Stimulated activated CD4-positive, alpha-beta T cell treated with anti-CD3 and anti-CD28 coated beads, Interleukin-4, amount 100 ng/mL, for 48 hours (primary cell): ENCODE measurements at regions not wholly inside any gene's neighbourhood (a gene's known extent, or its start where the extent isn't known, plus 50 kb on each side); places are given as distances from the start of the nearest gene placed in this dataset.
"Not testable (repeated sequence)": the region's sequence is repeated elsewhere in the genome, so short reads cannot be mapped to it uniquely, and the experiment has no call there.

Experiments used
- DNase-seq, 2 donors: peaks; one replicate each; pipeline ENCODE4 v3.0.0-alpha.2; 2020; ENCODE audit warnings: low read depth in 2 of 2

- no peak for DNase-seq
Measured at GRCh38 chr2:194105358-194105757, 1551.7 kb upstream of the SLC39A10 start.

GRCh38 chr2:194104687-194105086 lies 1552.3 kb upstream of the SLC39A10 start:
- no peak for DNase-seq

GRCh38 chr2:194103941-194104659 lies 1552.9 kb upstream of the SLC39A10 start:
- no peak for DNase-seq

- DNase-seq: no peak
Measured at GRCh38 chr2:194102546-194102945, 1554.5 kb upstream of the SLC39A10 start.

- no peak for DNase-seq
Measured at GRCh38 chr2:194100201-194100600, 1556.8 kb upstream of the SLC39A10 start.

GRCh38 chr2:194096402-194096801 lies 1560.6 kb upstream of the SLC39A10 start:
- DNase-seq: no peak

- no peak for DNase-seq
Measured at GRCh38 chr2:194095359-194095758, 1561.7 kb upstream of the SLC39A10 start.

GRCh38 chr2:194090251-194090905 lies 1566.6 kb upstream of the SLC39A10 start:
- DNase-seq: no peak

- DNase-seq: no peak
Measured at GRCh38 chr2:194087089-194087958, 1569.7 kb upstream of the SLC39A10 start.

- no peak for DNase-seq
Measured at GRCh38 chr2:194086129-194086528, 1570.9 kb upstream of the SLC39A10 start.

GRCh38 chr2:194079989-194080388 lies 1577.0 kb upstream of the SLC39A10 start:
- DNase-seq: no peak

GRCh38 chr2:194077366-194077765 lies 1579.7 kb upstream of the SLC39A10 start:
- DNase-seq: no peak

- DNase-seq: no peak
Measured at GRCh38 chr2:194062401-194062800, 1594.6 kb upstream of the SLC39A10 start.

- no peak for DNase-seq
Measured at GRCh38 chr2:194060269-194060668, 1596.8 kb upstream of the SLC39A10 start.

GRCh38 chr2:194054313-194054712 lies 1602.7 kb upstream of the SLC39A10 start:
- DNase-seq: no peak

- DNase-seq: no peak
Measured at GRCh38 chr2:194044321-194044720, 1612.7 kb upstream of the SLC39A10 start.

GRCh38 chr2:194021130-194021529 lies 1635.9 kb upstream of the SLC39A10 start:
- DNase-seq: not testable (repeated sequence)

- no peak for DNase-seq
Measured at GRCh38 chr2:194020155-194020554, 1636.9 kb upstream of the SLC39A10 start.

GRCh38 chr2:194015751-194016150 lies 1641.3 kb upstream of the SLC39A10 start:
- DNase-seq: no peak

GRCh38 chr2:194014639-194015038 lies 1642.4 kb upstream of the SLC39A10 start:
- no peak for DNase-seq

GRCh38 chr2:194004590-194005206 lies 1652.3 kb upstream of the SLC39A10 start:
- DNase-seq: no peak

GRCh38 chr2:194003911-194004310 lies 1653.1 kb upstream of the SLC39A10 start:
- DNase-seq: no peak
